22Rv1 (cell line): ENCODE measurements at regions not wholly inside any gene's neighbourhood (a gene's known extent, or its start where the extent isn't known, plus 50 kb on each side); places are given as distances from the start of the nearest gene placed in this dataset.

ENCODE experiments used
- H3K27ac ChIP-seq: fragments of 450-650 bp; 2 replicates; pipeline ENCODE4 v1.5.1; 2017
- CTCF ChIP-seq: fragments of 450-650 bp; IDR thresholded peaks from 2 replicates; pipeline ENCODE4 v1.5.1; 2017; ENCODE audit warnings: mild to moderate bottlenecking
- ZFX ChIP-seq: fragments of 450-650 bp; IDR thresholded peaks from 2 replicates; pipeline ENCODE4 v1.6.1; 2017; ENCODE audit warnings: antibody characterized with exemption, borderline replicate concordance

GRCh38 chr1:230548357-230548756 lies 93.9 kb upstream of the COG2 start:
- no peak overlapping the region for H3K27ac ChIP-seq
- TF ChIP-seq ZFX (no peak), CTCF (no peak)

GRCh38 chr1:230545181-230545580 lies 97.1 kb upstream of the COG2 start:
- H3K27ac ChIP-seq = no peak overlapping the region
- TF ChIP-seq ZFX = no peak
- no peak for TF ChIP-seq CTCF

- H3K27ac ChIP-seq = no peak overlapping the region
- TF ChIP-seq ZFX (no peak), CTCF (no peak)
These were observed 97.5 kb upstream of the COG2 start for GRCh38 chr1:230544758-230545157.

GRCh38 chr1:230543085-230543484 lies 99.2 kb upstream of the COG2 start:
- TF ChIP-seq CTCF (no peak), ZFX (no peak)
- no peak overlapping the region for H3K27ac ChIP-seq

- no peak overlapping the region for H3K27ac ChIP-seq
- TF ChIP-seq ZFX = no peak
- no peak for TF ChIP-seq CTCF
These were observed 99.6 kb upstream of the COG2 start for GRCh38 chr1:230542681-230543080.

GRCh38 chr1:230542054-230542453 lies 100.2 kb upstream of the COG2 start:
- TF ChIP-seq ZFX (no peak), CTCF (no peak)

GRCh38 chr1:230541306-230541705 lies 101.0 kb upstream of the COG2 start:
- no peak overlapping the region for H3K27ac ChIP-seq
- TF ChIP-seq CTCF (no peak), ZFX (no peak)

More at GRCh38 chr1:230542054-230542453, 100.2 kb upstream of the COG2 start:
- no peak overlapping the region for H3K27ac ChIP-seq
